Glomerular visceral epithelial cell (primary cell): ENCODE measurements at regions not wholly inside any gene's neighbourhood (a gene's known extent, or its start where the extent isn't known, plus 50 kb on each side); places are given as distances from the start of the nearest gene placed in this dataset.

ENCODE experiments used
- DNase-seq: peaks from one replicate; pipeline ENCODE4 v3.0.0-alpha.2; 2016; ENCODE audit errors: extremely low spot score

GRCh38 chr2:150903055-150903454, 358.6 kb downstream of the RBM43 start:
- DNase-seq, result no peak

- no peak for DNase-seq
Measured at GRCh38 chr2:150900913-150901312, 360.8 kb downstream of the RBM43 start.

- DNase-seq, result no peak
Measured at GRCh38 chr2:150895968-150896367, 365.7 kb downstream of the RBM43 start.

- DNase-seq, result no peak
Measured at GRCh38 chr2:150889141-150889540, 372.5 kb downstream of the RBM43 start.

- no peak for DNase-seq
Measured at GRCh38 chr2:150888337-150888736, 373.3 kb downstream of the RBM43 start.

- DNase-seq, result no peak
Measured at GRCh38 chr2:150887926-150888325, 373.7 kb downstream of the RBM43 start.

GRCh38 chr2:150885774-150886386, 375.8 kb downstream of the RBM43 start:
- DNase-seq, result no peak

- DNase-seq, result no peak
Measured at GRCh38 chr2:150885236-150885635, 376.4 kb downstream of the RBM43 start.

GRCh38 chr2:150883613-150883895, 378.1 kb downstream of the RBM43 start:
- DNase-seq, result no peak

GRCh38 chr2:150882751-150883612, 378.7 kb downstream of the RBM43 start:
- DNase-seq, result no peak

- DNase-seq, result no peak
Measured at GRCh38 chr2:150880986-150881385, 380.7 kb downstream of the RBM43 start.

- DNase-seq, result peak; percentile 12
Measured at GRCh38 chr2:150878356-150878755, 383.3 kb downstream of the RBM43 start.

GRCh38 chr2:150876251-150876950, 385.3 kb downstream of the RBM43 start:
- no peak for DNase-seq

- no peak for DNase-seq
Measured at GRCh38 chr2:150873396-150873772, 385.9 kb upstream of the RND3 start.

- DNase-seq, result no peak
Measured at GRCh38 chr2:150872756-150873395, 385.4 kb upstream of the RND3 start.

GRCh38 chr2:150866431-150866830, 379.0 kb upstream of the RND3 start:
- no peak for DNase-seq

- DNase-seq, result no peak
Measured at GRCh38 chr2:150863691-150864090, 376.2 kb upstream of the RND3 start.

- DNase-seq, result no peak
Measured at GRCh38 chr2:150860301-150860700, 372.8 kb upstream of the RND3 start.

- no peak for DNase-seq
Measured at GRCh38 chr2:150859877-150860276, 372.4 kb upstream of the RND3 start.

GRCh38 chr2:150859162-150859561, 371.7 kb upstream of the RND3 start:
- DNase-seq, result no peak

GRCh38 chr2:150858382-150858781, 370.9 kb upstream of the RND3 start:
- DNase-seq, result no peak

GRCh38 chr2:150856596-150857281, 369.3 kb upstream of the RND3 start:
- DNase-seq, result no peak
